ENCODE measurements at regions not wholly inside any gene's neighbourhood (a gene's known extent, or its start where the extent isn't known, plus 50 kb on each side); places are given as distances from the start of the nearest gene placed in this dataset.

DNA sequence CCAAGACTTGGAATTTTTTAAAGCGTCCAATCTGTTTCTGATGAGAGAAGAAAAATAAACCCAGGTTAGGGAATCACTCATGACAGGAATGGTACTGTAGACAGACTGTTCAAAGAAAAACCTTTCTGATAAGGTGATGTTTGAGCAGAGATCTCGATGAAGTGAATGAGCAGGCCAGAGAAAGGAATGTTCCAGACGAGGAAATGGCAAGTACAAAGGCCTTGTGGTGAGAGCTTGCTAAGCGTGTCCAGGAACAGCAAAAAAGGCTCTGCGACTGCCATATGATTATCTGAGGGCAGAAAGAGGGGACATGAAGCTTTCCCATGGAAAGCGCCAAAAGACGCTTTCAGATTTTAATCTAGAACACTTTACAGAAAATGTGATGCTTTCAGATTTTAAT is 458.4 kb upstream of the SOX5 start:
- Histone ChIP-seq H4K20me1 (ENCODE audit: insufficient read depth, low read length) (no peaks in the 10 kb centered on the region), H3K79me2 (ENCODE audit: insufficient read depth, low read length) (no peaks in the 10 kb centered on the region), H3K9me3 (ENCODE audit: insufficient read depth, low read depth, low read length) (no peaks in the 10 kb centered on the region), H3K27ac (ENCODE audit: low read depth, low read length) (no peak overlapping the region), H3K4me2 (ENCODE audit: low read length) (no peak overlapping the region), H3K27me3 (ENCODE audit: insufficient read depth, low read length) (no peaks in the 10 kb centered on the region), H2AFZ (ENCODE audit: low read depth, low read length) (no peak overlapping the region), H3K36me3 (ENCODE audit: insufficient read depth, low read length) (no peaks in the 10 kb centered on the region), H3K4me1 (ENCODE audit: insufficient read depth, low read length) (no peaks in the 10 kb centered on the region), H3K4me3 (ENCODE audit: insufficient read depth, low read depth, low read length) (no peak overlapping the region), H3K9ac (ENCODE audit: low read length) (no peak overlapping the region)
- no peak for FAIRE-seq
- TF ChIP-seq, protein P1, sequence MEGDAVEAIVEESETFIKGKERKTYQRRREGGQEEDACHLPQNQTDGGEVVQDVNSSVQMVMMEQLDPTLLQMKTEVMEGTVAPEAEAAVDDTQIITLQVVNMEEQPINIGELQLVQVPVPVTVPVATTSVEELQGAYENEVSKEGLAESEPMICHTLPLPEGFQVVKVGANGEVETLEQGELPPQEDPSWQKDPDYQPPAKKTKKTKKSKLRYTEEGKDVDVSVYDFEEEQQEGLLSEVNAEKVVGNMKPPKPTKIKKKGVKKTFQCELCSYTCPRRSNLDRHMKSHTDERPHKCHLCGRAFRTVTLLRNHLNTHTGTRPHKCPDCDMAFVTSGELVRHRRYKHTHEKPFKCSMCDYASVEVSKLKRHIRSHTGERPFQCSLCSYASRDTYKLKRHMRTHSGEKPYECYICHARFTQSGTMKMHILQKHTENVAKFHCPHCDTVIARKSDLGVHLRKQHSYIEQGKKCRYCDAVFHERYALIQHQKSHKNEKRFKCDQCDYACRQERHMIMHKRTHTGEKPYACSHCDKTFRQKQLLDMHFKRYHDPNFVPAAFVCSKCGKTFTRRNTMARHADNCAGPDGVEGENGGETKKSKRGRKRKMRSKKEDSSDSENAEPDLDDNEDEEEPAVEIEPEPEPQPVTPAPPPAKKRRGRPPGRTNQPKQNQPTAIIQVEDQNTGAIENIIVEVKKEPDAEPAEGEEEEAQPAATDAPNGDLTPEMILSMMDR (IDR thresholded peaks at IDR 0.05; ENCODE audit: insufficient read depth, low read depth, low read length) = no peak
- TF ChIP-seq EZH2 (IDR thresholded peaks at IDR 0.05; ENCODE audit: insufficient read depth, low read length) = no peak
- no peak overlapping the region for H3K4me3 Mint-ChIP-seq (ENCODE audit: unreplicated experiment)
- no peaks in the 10 kb centered on the region for H3K36me3 Mint-ChIP-seq (ENCODE audit: low read depth, unreplicated experiment)
- H3K27ac Mint-ChIP-seq (ENCODE audit: unreplicated experiment) = no peak overlapping the region
- H3K4me1 Mint-ChIP-seq (ENCODE audit: low read depth, unreplicated experiment) = no peaks in the 10 kb centered on the region
- H3K9me3 Mint-ChIP-seq (ENCODE audit: unreplicated experiment) = peaks cover 4% of the 10 kb centered on the region
- no peaks in the 10 kb centered on the region for H3K27me3 Mint-ChIP-seq (ENCODE audit: low read depth, unreplicated experiment)
- DNase-seq (ENCODE audit: low read depth) = no peak

DNA sequence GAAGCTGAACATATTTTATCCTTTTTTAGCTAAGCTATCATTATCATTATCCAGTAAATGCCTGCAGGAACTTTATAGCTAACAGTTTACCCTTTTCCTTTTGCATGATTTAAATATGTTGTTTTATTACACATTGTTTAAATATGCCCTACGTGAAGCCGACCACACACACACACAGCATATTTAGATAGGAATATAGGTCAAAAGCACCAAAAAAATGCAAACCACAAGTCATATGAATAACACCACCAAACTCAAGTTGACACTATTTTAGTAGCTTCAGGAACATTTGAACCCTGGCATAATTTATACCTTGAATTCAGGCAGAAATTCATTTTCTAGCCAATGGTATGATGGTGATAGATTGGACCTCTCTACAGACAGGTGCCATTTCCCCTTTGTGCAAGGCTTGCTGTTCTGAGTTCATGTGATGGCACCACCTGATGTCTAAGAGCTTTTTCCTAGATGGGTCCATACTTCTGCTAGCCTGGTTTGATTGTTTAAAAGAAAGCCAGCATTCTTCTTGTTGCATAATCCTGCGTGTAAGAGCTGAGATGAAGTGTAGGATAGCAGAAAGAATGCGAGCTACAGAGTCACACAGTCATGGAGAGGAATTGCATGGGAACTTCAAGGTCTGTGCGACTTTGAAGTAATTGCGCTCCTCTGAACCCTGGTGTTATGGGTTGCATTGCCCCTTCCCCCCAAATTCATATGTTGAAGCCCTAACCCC is 454.8 kb upstream of the SOX5 start:
- Histone ChIP-seq H3K9ac (ENCODE audit: low read length) (no peak overlapping the region), H2AFZ (ENCODE audit: low read depth, low read length) (no peak overlapping the region), H3K27me3 (ENCODE audit: insufficient read depth, low read length) (no peaks in the 10 kb centered on the region), H3K79me2 (ENCODE audit: insufficient read depth, low read length) (no peaks in the 10 kb centered on the region), H3K4me2 (ENCODE audit: low read length) (no peak overlapping the region), H3K36me3 (ENCODE audit: insufficient read depth, low read length) (no peaks in the 10 kb centered on the region), H3K4me3 (ENCODE audit: insufficient read depth, low read depth, low read length) (no peak overlapping the region), H3K9me3 (ENCODE audit: insufficient read depth, low read depth, low read length) (no peaks in the 10 kb centered on the region), H4K20me1 (ENCODE audit: insufficient read depth, low read length) (no peaks in the 10 kb centered on the region), H3K27ac (ENCODE audit: low read depth, low read length) (no peak overlapping the region), H3K4me1 (ENCODE audit: insufficient read depth, low read length) (no peaks in the 10 kb centered on the region)
- peak; percentile 55 for DNase-seq (ENCODE audit: low read depth)
- Mint-ChIP-seq H3K4me3 (ENCODE audit: unreplicated experiment) (no peak overlapping the region), H3K27ac (ENCODE audit: unreplicated experiment) (no peak overlapping the region), H3K9me3 (ENCODE audit: unreplicated experiment) (peaks cover 4% of the 10 kb centered on the region), H3K36me3 (ENCODE audit: low read depth, unreplicated experiment) (no peaks in the 10 kb centered on the region), H3K4me1 (ENCODE audit: low read depth, unreplicated experiment) (no peaks in the 10 kb centered on the region), H3K27me3 (ENCODE audit: low read depth, unreplicated experiment) (no peaks in the 10 kb centered on the region)
- TF ChIP-seq, protein P1 (IDR thresholded peaks at IDR 0.05; ENCODE audit: insufficient read depth, low read depth, low read length) = no peak
- TF ChIP-seq EZH2 (IDR thresholded peaks at IDR 0.05; ENCODE audit: insufficient read depth, low read length) = no peak
- no peak for FAIRE-seq

DNA sequence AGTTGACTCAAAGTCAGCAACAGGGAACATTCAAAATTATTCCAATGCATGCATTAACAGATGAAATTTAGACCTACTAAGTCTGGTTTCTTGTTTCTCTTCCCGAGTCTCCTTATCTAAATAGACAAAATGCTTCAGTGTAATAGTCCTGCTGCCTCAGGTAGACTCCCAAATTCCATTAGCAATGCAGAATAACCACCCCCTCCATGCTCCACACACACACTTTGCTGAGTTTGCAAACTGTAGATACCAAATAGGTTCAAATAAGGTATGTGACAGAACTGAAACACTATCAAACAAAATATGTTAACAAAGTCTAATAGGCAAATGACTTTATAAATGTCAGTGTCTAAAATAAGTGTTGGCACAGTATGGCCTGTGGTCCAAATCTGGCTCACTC is 451.1 kb upstream of the SOX5 start:
- H2AFZ ChIP-seq (ENCODE audit: low read depth, low read length) = no peak overlapping the region
- no peak overlapping the region for H3K4me3 ChIP-seq (ENCODE audit: insufficient read depth, low read depth, low read length)
- no peaks in the 10 kb centered on the region for H3K36me3 ChIP-seq (ENCODE audit: insufficient read depth, low read length)
- Mint-ChIP-seq H3K9me3 (ENCODE audit: unreplicated experiment) (no peaks in the 10 kb centered on the region), H3K27ac (ENCODE audit: unreplicated experiment) (no peak overlapping the region), H3K27me3 (ENCODE audit: low read depth, unreplicated experiment) (no peaks in the 10 kb centered on the region), H3K4me1 (ENCODE audit: low read depth, unreplicated experiment) (no peaks in the 10 kb centered on the region), H3K36me3 (ENCODE audit: low read depth, unreplicated experiment) (no peaks in the 10 kb centered on the region), H3K4me3 (ENCODE audit: unreplicated experiment) (no peak overlapping the region)
- no peak overlapping the region for H3K4me2 ChIP-seq (ENCODE audit: low read length)
- H3K9ac ChIP-seq (ENCODE audit: low read length) = no peak overlapping the region
- TF ChIP-seq, protein P1 (IDR thresholded peaks at IDR 0.05; ENCODE audit: insufficient read depth, low read depth, low read length) = no peak
- TF ChIP-seq EZH2 (IDR thresholded peaks at IDR 0.05; ENCODE audit: insufficient read depth, low read length) = no peak
- DNase-seq (ENCODE audit: low read depth) = no peak
- no peaks in the 10 kb centered on the region for H3K9me3 ChIP-seq (ENCODE audit: insufficient read depth, low read depth, low read length)
- no peak for FAIRE-seq
- no peaks in the 10 kb centered on the region for H3K27me3 ChIP-seq (ENCODE audit: insufficient read depth, low read length)
- H3K79me2 ChIP-seq (ENCODE audit: insufficient read depth, low read length) = no peaks in the 10 kb centered on the region
- H3K4me1 ChIP-seq (ENCODE audit: insufficient read depth, low read length) = peaks cover 7% of the 10 kb centered on the region
- H3K27ac ChIP-seq (ENCODE audit: low read depth, low read length) = no peak overlapping the region
- H4K20me1 ChIP-seq (ENCODE audit: insufficient read depth, low read length) = no peaks in the 10 kb centered on the region
